ENCODE measurements at regions not wholly inside any gene's neighbourhood (a gene's known extent, or its start where the extent isn't known, plus 50 kb on each side); places are given as distances from the start of the nearest gene placed in this dataset.

- no peak for TF ChIP-seq CTCF (conservative IDR thresholded peaks at IDR 0.05 in 1 of 2, IDR thresholded peaks at IDR 0.05 in 1 of 2; ENCODE audit: low read depth in 1 of 2, low read length in 2 of 2)
- TF ChIP-seq EZH2 (IDR thresholded peaks at IDR 0.05; ENCODE audit: low read length, missing control alignments): no peak
Observed at GRCh38 chr1:219492717-219493116, 120.2 kb downstream of the ZC3H11B start.
